Dermis microvascular lymphatic vessel endothelial cell (primary cell): ENCODE measurements at regions not wholly inside any gene's neighbourhood (a gene's known extent, or its start where the extent isn't known, plus 50 kb on each side); places are given as distances from the start of the nearest gene placed in this dataset.

Experiments
- DNase-seq, 2 donors: peaks; one replicate each; pipeline versions ENCODE4 v3.0.0 to v3.0.0-alpha.2; 2010; ENCODE audit warnings: low read depth in 2 of 2

GRCh38 chr17:72496461-72496860 lies 375.6 kb downstream of the SOX9 start:
- no peak for DNase-seq

GRCh38 chr17:72497915-72498314 lies 377.1 kb downstream of the SOX9 start:
- DNase-seq, result no peak

- no peak for DNase-seq
These were observed 377.8 kb downstream of the SOX9 start for GRCh38 chr17:72498364-72499210.

- DNase-seq, result no peak
These were observed 380.9 kb downstream of the SOX9 start for GRCh38 chr17:72501404-72502370.

- no peak for DNase-seq
These were observed 381.8 kb downstream of the SOX9 start for GRCh38 chr17:72502371-72503341.

- no peak for DNase-seq
These were observed 382.7 kb downstream of the SOX9 start for GRCh38 chr17:72503556-72503955.

GRCh38 chr17:72504783-72505182 lies 384.0 kb downstream of the SOX9 start:
- no peak for DNase-seq

- DNase-seq, result no peak
These were observed 386.0 kb downstream of the SOX9 start for GRCh38 chr17:72506773-72507172.

GRCh38 chr17:72507370-72507769 lies 386.6 kb downstream of the SOX9 start:
- DNase-seq, result no peak

GRCh38 chr17:72510351-72511016 lies 389.7 kb downstream of the SOX9 start:
- no peak for DNase-seq

- no peak for DNase-seq
These were observed 390.4 kb downstream of the SOX9 start for GRCh38 chr17:72511242-72511641.

GRCh38 chr17:72511874-72512273 lies 391.1 kb downstream of the SOX9 start:
- DNase-seq, result no peak

- DNase-seq, result no peak
These were observed 392.1 kb downstream of the SOX9 start for GRCh38 chr17:72512649-72513556.

- DNase-seq, result no peak
These were observed 393.6 kb downstream of the SOX9 start for GRCh38 chr17:72514321-72514861.

GRCh38 chr17:72514891-72515290 lies 394.1 kb downstream of the SOX9 start:
- no peak for DNase-seq

- no peak for DNase-seq
These were observed 394.7 kb downstream of the SOX9 start for GRCh38 chr17:72515291-72516065.

GRCh38 chr17:72516772-72517399 lies 396.1 kb downstream of the SOX9 start:
- DNase-seq, result no peak
